Osteocyte (in vitro differentiated cells): ENCODE measurements at regions not wholly inside any gene's neighbourhood (a gene's known extent, or its start where the extent isn't known, plus 50 kb on each side); places are given as distances from the start of the nearest gene placed in this dataset.

ENCODE experiments used
- DNase-seq: peaks from one replicate; pipeline ENCODE4 v3.0.0; 2021; ENCODE audit warnings: mixed read lengths; ENCODE audit not compliant: unreplicated experiment; ENCODE audit errors: extremely low spot score
- H3K27ac Mint-ChIP-seq: one replicate; pipeline ENCODE4 v1.8.0; 2021; ENCODE audit warnings: mild to moderate bottlenecking, mixed read lengths; ENCODE audit not compliant: unreplicated experiment
- H3K27me3 Mint-ChIP-seq: one replicate; pipeline ENCODE4 v1.8.0; 2021; ENCODE audit warnings: mixed read lengths; ENCODE audit not compliant: unreplicated experiment
- H3K36me3 Mint-ChIP-seq: one replicate; pipeline ENCODE4 v1.8.0; 2021; ENCODE audit warnings: mixed read lengths; ENCODE audit not compliant: unreplicated experiment
- H3K4me1 Mint-ChIP-seq: one replicate; pipeline ENCODE4 v1.8.0; 2021; ENCODE audit warnings: mixed read lengths; ENCODE audit not compliant: unreplicated experiment
- H3K4me3 Mint-ChIP-seq: one replicate; pipeline ENCODE4 v1.8.0; 2021; ENCODE audit warnings: mild to moderate bottlenecking, moderate library complexity, mixed read lengths; ENCODE audit not compliant: unreplicated experiment
- H3K9me3 Mint-ChIP-seq: one replicate; pipeline ENCODE4 v1.8.0; 2021; ENCODE audit warnings: mixed read lengths; ENCODE audit not compliant: unreplicated experiment
- TF ChIP-seq, protein P1 (sequence below): fragments of 200-600 bp; sonication (generic); IDR thresholded peaks from 2 replicates; pipeline ENCODE4 v1.5.0; 2021; ENCODE audit warnings: antibody characterized with exemption, mild to moderate bottlenecking, moderate library complexity

DNA sequence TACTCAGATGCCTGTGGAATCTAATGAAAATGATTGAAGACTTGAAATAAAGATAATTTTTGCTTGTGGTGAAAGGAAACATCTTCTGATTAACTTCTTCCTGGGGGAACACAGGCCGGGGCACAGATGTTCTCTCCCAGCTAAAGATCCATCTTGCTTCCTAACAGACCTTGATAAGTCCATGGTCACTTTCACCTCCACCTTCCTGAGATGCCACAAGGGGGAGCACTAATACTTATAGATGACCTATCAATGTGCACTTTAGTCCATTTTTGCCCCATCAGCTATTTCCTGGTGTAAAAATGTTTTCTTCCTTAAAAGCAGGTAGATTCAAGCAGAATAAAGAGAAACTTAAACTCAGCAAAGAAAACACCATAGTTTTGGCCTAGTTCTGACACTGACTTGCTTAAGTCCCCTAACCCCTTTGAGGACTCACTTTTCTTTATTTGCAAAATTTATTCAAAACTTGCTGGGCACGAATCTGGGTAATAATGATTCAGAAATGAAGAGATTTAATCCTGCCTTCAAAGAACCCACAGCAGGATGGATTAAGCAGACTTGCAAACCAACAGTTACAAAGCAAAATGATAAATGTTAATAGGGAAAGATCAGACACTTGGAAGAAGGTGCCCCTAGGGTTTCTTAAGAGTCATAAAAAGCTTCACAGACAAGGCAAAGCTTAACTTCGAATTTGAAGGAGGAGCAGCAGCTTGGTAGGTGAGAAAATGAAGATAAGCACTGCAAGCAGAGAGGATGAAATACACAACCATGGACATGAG, 158.7 kb downstream of the RAB38 start:
- H3K9me3 Mint-ChIP-seq, result no peaks in the 10 kb centered on the region
- no peaks in the 10 kb centered on the region for H3K4me1 Mint-ChIP-seq
- DNase-seq, result no peak
- TF ChIP-seq, protein P1, sequence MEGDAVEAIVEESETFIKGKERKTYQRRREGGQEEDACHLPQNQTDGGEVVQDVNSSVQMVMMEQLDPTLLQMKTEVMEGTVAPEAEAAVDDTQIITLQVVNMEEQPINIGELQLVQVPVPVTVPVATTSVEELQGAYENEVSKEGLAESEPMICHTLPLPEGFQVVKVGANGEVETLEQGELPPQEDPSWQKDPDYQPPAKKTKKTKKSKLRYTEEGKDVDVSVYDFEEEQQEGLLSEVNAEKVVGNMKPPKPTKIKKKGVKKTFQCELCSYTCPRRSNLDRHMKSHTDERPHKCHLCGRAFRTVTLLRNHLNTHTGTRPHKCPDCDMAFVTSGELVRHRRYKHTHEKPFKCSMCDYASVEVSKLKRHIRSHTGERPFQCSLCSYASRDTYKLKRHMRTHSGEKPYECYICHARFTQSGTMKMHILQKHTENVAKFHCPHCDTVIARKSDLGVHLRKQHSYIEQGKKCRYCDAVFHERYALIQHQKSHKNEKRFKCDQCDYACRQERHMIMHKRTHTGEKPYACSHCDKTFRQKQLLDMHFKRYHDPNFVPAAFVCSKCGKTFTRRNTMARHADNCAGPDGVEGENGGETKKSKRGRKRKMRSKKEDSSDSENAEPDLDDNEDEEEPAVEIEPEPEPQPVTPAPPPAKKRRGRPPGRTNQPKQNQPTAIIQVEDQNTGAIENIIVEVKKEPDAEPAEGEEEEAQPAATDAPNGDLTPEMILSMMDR, result peak; percentile 77
- no peaks in the 10 kb centered on the region for H3K36me3 Mint-ChIP-seq
- H3K4me3 Mint-ChIP-seq, result no peak overlapping the region
- peaks cover 3% of the 10 kb centered on the region for H3K27me3 Mint-ChIP-seq
- H3K27ac Mint-ChIP-seq, result no peak overlapping the region

- TF ChIP-seq, protein P1, result no peak
- H3K9me3 Mint-ChIP-seq, result no peaks in the 10 kb centered on the region
- peaks cover 6% of the 10 kb centered on the region for H3K27me3 Mint-ChIP-seq
Measured at GRCh38 chr11:88015170-88015569, 160.1 kb downstream of the RAB38 start.

GRCh38 chr11:88013508-88014065, 161.7 kb downstream of the RAB38 start:
- Mint-ChIP-seq H3K4me1 (no peaks in the 10 kb centered on the region), H3K9me3 (no peaks in the 10 kb centered on the region), H3K4me3 (no peak overlapping the region), H3K36me3 (no peaks in the 10 kb centered on the region), H3K27me3 (peaks cover 6% of the 10 kb centered on the region), H3K27ac (no peak overlapping the region)
- DNase-seq, result no peak
- TF ChIP-seq, protein P1, result no peak

More at GRCh38 chr11:88015170-88015569, 160.1 kb downstream of the RAB38 start:
- H3K27ac Mint-ChIP-seq, result no peak overlapping the region
- DNase-seq, result no peak
- H3K4me1 Mint-ChIP-seq, result no peaks in the 10 kb centered on the region
- H3K4me3 Mint-ChIP-seq, result no peak overlapping the region
- H3K36me3 Mint-ChIP-seq, result no peaks in the 10 kb centered on the region

GRCh38 chr11:88012456-88012855, 162.8 kb downstream of the RAB38 start:
- no peaks in the 10 kb centered on the region for H3K4me1 Mint-ChIP-seq
- H3K36me3 Mint-ChIP-seq, result no peaks in the 10 kb centered on the region
- peaks cover 6% of the 10 kb centered on the region for H3K27me3 Mint-ChIP-seq
- TF ChIP-seq, protein P1, result no peak
- no peak overlapping the region for H3K4me3 Mint-ChIP-seq
- H3K9me3 Mint-ChIP-seq, result no peaks in the 10 kb centered on the region
- DNase-seq, result no peak
- H3K27ac Mint-ChIP-seq, result no peak overlapping the region

DNA sequence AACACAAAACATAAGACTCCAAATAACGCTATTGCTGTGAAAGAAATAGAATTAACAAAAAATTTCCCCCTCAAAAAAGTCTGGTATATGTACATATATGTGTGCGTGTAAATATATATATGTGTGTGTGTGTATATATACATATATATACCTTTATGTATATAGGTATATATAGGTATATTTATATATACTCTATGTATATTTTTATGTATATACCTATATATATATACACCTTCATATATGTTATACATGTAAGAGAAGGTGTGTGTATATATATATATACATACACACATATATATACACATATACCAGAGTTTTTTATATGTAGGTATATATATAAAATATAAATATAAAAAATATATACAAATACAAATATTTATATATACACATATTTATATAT, 199.2 kb downstream of the RAB38 start:
- Mint-ChIP-seq H3K27ac (no peak overlapping the region), H3K9me3 (no peaks in the 10 kb centered on the region), H3K36me3 (no peaks in the 10 kb centered on the region), H3K4me3 (no peak overlapping the region), H3K27me3 (peaks cover 2% of the 10 kb centered on the region), H3K4me1 (no peaks in the 10 kb centered on the region)
- no peak for DNase-seq
- TF ChIP-seq, protein P1, result no peak
